ENCODE measurements at regions not wholly inside any gene's neighbourhood (a gene's known extent, or its start where the extent isn't known, plus 50 kb on each side); places are given as distances from the start of the nearest gene placed in this dataset.
"Not testable (repeated sequence)": the region's sequence is repeated elsewhere in the genome, so short reads cannot be mapped to it uniquely, and the experiment has no call there.

DNA sequence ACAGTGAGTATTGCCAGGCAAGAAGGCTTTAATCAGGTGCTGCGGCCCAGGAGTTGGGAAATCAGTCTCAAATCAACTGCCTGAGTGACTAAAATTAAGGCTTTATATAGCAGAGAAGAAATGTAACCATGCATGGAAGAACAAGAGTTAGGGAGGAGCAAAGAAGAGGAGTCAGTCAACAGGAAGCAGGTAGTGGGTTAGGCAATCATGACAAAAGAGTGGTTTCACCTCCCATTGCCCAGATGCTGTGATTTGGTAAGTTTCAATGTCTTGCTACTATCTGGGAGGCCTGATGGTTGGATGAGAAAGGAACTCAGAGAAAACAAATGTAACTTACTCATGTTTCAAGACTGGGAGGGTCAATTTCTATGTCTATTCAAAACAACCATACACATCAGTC is 998.3 kb downstream of the GATA3 start:
- Histone ChIP-seq H3K9ac (ENCODE audit: low read depth in 1 of 2, low read length in 2 of 2) (no peak overlapping the region), H3K27ac (ENCODE audit: low read depth in 1 of 2, low read length in 2 of 2) (no peak overlapping the region), H3K27me3 (ENCODE audit: control insufficient read depth in 4 of 4, insufficient read depth in 4 of 4, low read length in 3 of 4) (no peaks in the 10 kb centered on the region), H3K9me3 (ENCODE audit: control insufficient read depth in 4 of 4, low read length in 3 of 4) (peaks cover 0 to 7% (median under 1%) of the 10 kb centered on the region in 4 donors), H3K4me3 (ENCODE audit: low read depth in 1 of 3, low read length in 3 of 3) (no peak overlapping the region), H3K36me3 (ENCODE audit: control insufficient read depth in 4 of 4, insufficient read depth in 3 of 4, low read depth in 1 of 4, low read length in 3 of 4) (no peaks in the 10 kb centered on the region), H3K4me1 (ENCODE audit: control insufficient read depth in 4 of 4, insufficient read depth in 4 of 4, low read length in 3 of 4) (no peaks in the 10 kb centered on the region)
- 67% methylated on average over 1 of the region's 1 CpG for WGBS
- TF ChIP-seq SP1 (IDR thresholded peaks at IDR 0.05) (no peak), FOXA2 (IDR thresholded peaks at IDR 0.05) (no peak), TAF1 (conservative IDR thresholded peaks at IDR 0.05) (no peak)
- TF ChIP-seq, protein P1, sequence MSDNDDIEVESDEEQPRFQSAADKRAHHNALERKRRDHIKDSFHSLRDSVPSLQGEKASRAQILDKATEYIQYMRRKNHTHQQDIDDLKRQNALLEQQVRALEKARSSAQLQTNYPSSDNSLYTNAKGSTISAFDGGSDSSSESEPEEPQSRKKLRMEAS (IDR thresholded peaks at IDR 0.05): no peak
- DNase-seq (ENCODE audit: low spot score): no peak

- no peak overlapping the region for H3K4me3 ChIP-seq (ENCODE audit: low read depth in 1 of 3, low read length in 3 of 3)
- no peaks in the 10 kb centered on the region for H3K4me1 ChIP-seq (ENCODE audit: control insufficient read depth in 4 of 4, insufficient read depth in 4 of 4, low read length in 3 of 4)
- peaks cover 0 to 2% (median 0%) of the 10 kb centered on the region in 4 donors for H3K9me3 ChIP-seq (ENCODE audit: control insufficient read depth in 4 of 4, low read length in 3 of 4)
- no peaks in the 10 kb centered on the region for H3K27me3 ChIP-seq (ENCODE audit: control insufficient read depth in 4 of 4, insufficient read depth in 4 of 4, low read length in 3 of 4)
- H3K9ac ChIP-seq (ENCODE audit: low read depth in 1 of 2, low read length in 2 of 2): no peak overlapping the region
- no peak for TF ChIP-seq HNF4G (IDR thresholded peaks at IDR 0.05)
- no peak for TF ChIP-seq JUND (IDR thresholded peaks at IDR 0.05)
- TF ChIP-seq EGR1 (IDR thresholded peaks at IDR 0.05; ENCODE audit: low read depth in 2 of 2): no peak
- TF ChIP-seq REST (IDR thresholded peaks at IDR 0.05): no peak
- TF ChIP-seq, protein P2, sequence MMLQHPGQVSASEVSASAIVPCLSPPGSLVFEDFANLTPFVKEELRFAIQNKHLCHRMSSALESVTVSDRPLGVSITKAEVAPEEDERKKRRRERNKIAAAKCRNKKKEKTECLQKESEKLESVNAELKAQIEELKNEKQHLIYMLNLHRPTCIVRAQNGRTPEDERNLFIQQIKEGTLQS (IDR thresholded peaks at IDR 0.05): no peak
- TF ChIP-seq TAF1 (conservative IDR thresholded peaks at IDR 0.05): no peak
- no peak for TF ChIP-seq NR2F2 (IDR thresholded peaks at IDR 0.05)
- no peak for TF ChIP-seq GABPA (IDR thresholded peaks at IDR 0.05 in 1 of 2, conservative IDR thresholded peaks at IDR 0.05 in 1 of 2)
- TF ChIP-seq, protein P1 (IDR thresholded peaks at IDR 0.05): no peak
- TF ChIP-seq, protein P3, sequence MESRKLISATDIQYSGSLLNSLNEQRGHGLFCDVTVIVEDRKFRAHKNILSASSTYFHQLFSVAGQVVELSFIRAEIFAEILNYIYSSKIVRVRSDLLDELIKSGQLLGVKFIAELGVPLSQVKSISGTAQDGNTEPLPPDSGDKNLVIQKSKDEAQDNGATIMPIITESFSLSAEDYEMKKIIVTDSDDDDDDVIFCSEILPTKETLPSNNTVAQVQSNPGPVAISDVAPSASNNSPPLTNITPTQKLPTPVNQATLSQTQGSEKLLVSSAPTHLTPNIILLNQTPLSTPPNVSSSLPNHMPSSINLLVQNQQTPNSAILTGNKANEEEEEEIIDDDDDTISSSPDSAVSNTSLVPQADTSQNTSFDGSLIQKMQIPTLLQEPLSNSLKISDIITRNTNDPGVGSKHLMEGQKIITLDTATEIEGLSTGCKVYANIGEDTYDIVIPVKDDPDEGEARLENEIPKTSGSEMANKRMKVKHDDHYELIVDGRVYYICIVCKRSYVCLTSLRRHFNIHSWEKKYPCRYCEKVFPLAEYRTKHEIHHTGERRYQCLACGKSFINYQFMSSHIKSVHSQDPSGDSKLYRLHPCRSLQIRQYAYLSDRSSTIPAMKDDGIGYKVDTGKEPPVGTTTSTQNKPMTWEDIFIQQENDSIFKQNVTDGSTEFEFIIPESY (IDR thresholded peaks at IDR 0.05): no peak
- no peak for TF ChIP-seq CTCF (IDR thresholded peaks at IDR 0.05; ENCODE audit: low read depth, low read length, missing input control)
- TF ChIP-seq HNF4A (conservative IDR thresholded peaks at IDR 0.05): no peak
- no peak for TF ChIP-seq RXRA (IDR thresholded peaks at IDR 0.05)
- no peak for TF ChIP-seq SP1 (IDR thresholded peaks at IDR 0.05)
- TF ChIP-seq RAD21 (IDR thresholded peaks at IDR 0.05): no peak
- no peak for TF ChIP-seq YY1 (IDR thresholded peaks at IDR 0.05)
- TF ChIP-seq FOXA2 (IDR thresholded peaks at IDR 0.05): no peak
- no peak for TF ChIP-seq FOXA1 (IDR thresholded peaks at IDR 0.05)
- no peak for DNase-seq (ENCODE audit: low spot score)
- no peak overlapping the region for H3K27ac ChIP-seq (ENCODE audit: low read depth in 1 of 2, low read length in 2 of 2)
- WGBS: 82% methylated on average over 11 of the region's 11 CpGs
- no peaks in the 10 kb centered on the region for H3K36me3 ChIP-seq (ENCODE audit: control insufficient read depth in 4 of 4, insufficient read depth in 3 of 4, low read depth in 1 of 4, low read length in 3 of 4)
Measured at GRCh38 chr10:9056521-9056920, 1002.0 kb downstream of the GATA3 start.

GRCh38 chr10:9057293-9057692 is 1002.8 kb downstream of the GATA3 start:
- H3K36me3 ChIP-seq (ENCODE audit: control insufficient read depth in 4 of 4, insufficient read depth in 3 of 4, low read depth in 1 of 4, low read length in 3 of 4); H3K9me3 ChIP-seq (ENCODE audit: control insufficient read depth in 4 of 4, low read length in 3 of 4); H3K4me1 ChIP-seq (ENCODE audit: control insufficient read depth in 4 of 4, insufficient read depth in 4 of 4, low read length in 3 of 4); DNase-seq (ENCODE audit: low spot score); H3K27me3 ChIP-seq (ENCODE audit: control insufficient read depth in 4 of 4, insufficient read depth in 4 of 4, low read length in 3 of 4); H3K9ac ChIP-seq (ENCODE audit: low read depth in 1 of 2, low read length in 2 of 2); H3K4me3 ChIP-seq (ENCODE audit: low read depth in 1 of 3, low read length in 3 of 3); H3K27ac ChIP-seq (ENCODE audit: low read depth in 1 of 2, low read length in 2 of 2): not testable (repeated sequence)
- 91% methylated on average over 17 of the region's 17 CpGs for WGBS
